Loucy (cell line): ENCODE measurements at regions not wholly inside any gene's neighbourhood (a gene's known extent, or its start where the extent isn't known, plus 50 kb on each side); places are given as distances from the start of the nearest gene placed in this dataset.

Experiments used
- EZH2phosphoT487 ChIP-seq: fragments of 200-600 bp; IDR thresholded peaks from 2 replicates; pipeline ENCODE4 v1.6.1; 2018; ENCODE audit warnings: antibody characterized with exemption, mild to moderate bottlenecking, moderate library complexity, borderline replicate concordance
- TF ChIP-seq, protein P1 (sequence below): fragments of 200-600 bp; sonication (generic); conservative IDR thresholded peaks from 2 replicates; pipeline ENCODE4 v1.5.1; 2014; ENCODE audit warnings: mild to moderate bottlenecking, antibody characterized with exemption, low read length

GRCh38 chr2:41622301-41622700 is 425.5 kb upstream of the PKDCC start:
- TF ChIP-seq, protein P1, sequence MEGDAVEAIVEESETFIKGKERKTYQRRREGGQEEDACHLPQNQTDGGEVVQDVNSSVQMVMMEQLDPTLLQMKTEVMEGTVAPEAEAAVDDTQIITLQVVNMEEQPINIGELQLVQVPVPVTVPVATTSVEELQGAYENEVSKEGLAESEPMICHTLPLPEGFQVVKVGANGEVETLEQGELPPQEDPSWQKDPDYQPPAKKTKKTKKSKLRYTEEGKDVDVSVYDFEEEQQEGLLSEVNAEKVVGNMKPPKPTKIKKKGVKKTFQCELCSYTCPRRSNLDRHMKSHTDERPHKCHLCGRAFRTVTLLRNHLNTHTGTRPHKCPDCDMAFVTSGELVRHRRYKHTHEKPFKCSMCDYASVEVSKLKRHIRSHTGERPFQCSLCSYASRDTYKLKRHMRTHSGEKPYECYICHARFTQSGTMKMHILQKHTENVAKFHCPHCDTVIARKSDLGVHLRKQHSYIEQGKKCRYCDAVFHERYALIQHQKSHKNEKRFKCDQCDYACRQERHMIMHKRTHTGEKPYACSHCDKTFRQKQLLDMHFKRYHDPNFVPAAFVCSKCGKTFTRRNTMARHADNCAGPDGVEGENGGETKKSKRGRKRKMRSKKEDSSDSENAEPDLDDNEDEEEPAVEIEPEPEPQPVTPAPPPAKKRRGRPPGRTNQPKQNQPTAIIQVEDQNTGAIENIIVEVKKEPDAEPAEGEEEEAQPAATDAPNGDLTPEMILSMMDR, result no peak
- TF ChIP-seq EZH2phosphoT487, result no peak
